Stimulated activated CD8-positive, alpha-beta memory T cell treated with anti-CD3 and anti-CD28 coated beads, Interleukin-12 subunit alpha, Interleukin-12 subunit beta, amount 100 ng/mL, for 24 hours (primary cell): ENCODE measurements at regions not wholly inside any gene's neighbourhood (a gene's known extent, or its start where the extent isn't known, plus 50 kb on each side); places are given as distances from the start of the nearest gene placed in this dataset.

Experiments used
- DNase-seq: peaks from one replicate; pipeline ENCODE4 v3.0.0-alpha.2; 2020; ENCODE audit errors: extremely low read depth

DNA sequence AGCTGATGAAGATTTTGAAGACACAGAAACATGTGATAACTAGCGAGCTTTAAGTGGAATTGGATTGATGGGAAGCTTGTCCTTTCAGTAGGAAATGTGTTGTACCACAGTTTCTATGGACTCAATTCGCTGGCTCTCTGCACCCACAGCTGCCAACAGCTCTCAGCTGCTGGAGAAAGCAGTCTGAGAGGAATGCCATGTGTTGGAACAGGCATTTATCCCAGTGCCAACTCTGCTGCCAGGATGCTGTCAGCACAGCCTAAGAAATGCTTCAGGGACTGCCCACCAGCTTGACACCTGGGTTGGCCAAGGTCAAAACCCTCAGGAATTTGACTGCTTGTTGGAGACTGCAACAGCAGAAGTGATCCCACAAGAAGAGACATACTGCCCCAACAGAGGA is 193.0 kb upstream of the THSD7B start:
- no peak for DNase-seq

DNA sequence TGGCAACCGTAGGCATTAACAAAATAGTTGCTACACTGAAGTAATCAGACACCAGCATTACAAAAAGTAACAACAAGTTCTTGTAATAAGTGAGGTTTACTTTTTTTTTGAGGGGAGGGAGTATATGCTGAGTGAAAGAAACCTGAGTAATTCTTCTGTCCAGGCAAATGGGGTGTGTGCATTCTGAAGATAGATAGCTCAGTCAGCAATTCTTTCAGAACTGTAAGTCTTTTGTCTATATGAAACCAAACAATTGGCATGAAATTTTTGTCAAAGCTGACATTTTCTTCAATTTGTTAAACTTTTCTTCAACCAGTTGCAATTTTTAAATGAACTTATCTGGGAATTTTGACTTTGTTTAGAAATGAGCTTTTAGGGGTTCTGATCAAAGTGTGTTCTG is 208.1 kb upstream of the THSD7B start:
- no peak for DNase-seq

DNA sequence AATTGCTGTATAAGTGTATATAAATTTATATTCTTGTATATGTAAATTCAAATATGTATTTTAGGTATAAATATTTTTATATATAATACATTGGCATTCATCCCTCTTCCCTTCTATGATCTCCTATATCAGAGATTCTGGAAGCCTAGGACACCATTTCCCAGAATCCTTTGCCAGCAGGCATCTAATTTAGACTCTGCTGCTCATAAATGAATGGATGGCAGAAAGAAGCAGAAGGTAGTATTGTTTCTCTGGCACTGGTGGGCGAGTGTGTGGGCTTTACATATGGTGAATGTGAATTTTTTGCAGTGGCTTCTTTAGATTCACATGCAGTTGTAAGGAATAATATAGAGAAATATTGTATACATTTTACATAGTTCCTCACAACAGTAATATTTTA is 215.2 kb upstream of the THSD7B start:
- DNase-seq = no peak

DNA sequence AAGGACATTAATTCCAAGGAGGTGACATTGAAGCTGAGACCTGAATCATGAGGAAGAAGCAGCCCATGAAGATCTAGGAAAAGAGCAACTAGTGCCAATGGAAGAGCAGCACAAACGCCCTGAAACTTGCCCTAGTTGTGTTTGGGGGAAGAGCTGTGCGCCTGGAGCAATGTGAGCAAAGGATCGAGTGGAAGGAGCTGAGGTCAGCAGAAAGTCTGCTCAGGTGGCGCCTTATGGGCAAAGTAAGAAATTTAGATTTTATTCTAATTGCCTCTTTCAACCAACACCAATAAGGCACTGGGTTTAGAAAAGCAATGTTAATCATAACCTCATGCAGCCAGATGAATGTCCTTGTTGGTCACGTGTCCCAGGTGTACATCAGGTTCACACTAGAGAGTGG is 226.0 kb upstream of the THSD7B start:
- DNase-seq = no peak

DNA sequence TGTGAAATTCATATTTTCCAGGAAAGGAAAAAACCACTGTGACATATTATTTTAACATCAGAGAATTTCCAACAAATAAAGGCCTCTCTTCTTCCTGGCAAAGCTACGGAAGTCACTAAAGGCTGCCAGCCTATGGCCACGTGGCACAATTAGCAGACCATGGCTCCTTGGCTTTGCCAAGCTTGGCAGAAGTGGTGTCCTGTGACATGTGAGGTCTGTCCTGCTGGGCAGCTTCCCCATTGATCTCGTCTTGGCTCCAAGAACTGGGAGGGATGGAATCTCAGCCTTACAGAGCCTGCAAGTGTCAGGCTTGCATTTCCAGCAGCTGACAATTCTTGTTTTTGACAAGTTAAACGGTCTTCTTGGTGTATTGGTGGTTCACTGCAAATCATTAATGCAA is 226.9 kb upstream of the THSD7B start:
- DNase-seq = no peak

DNA sequence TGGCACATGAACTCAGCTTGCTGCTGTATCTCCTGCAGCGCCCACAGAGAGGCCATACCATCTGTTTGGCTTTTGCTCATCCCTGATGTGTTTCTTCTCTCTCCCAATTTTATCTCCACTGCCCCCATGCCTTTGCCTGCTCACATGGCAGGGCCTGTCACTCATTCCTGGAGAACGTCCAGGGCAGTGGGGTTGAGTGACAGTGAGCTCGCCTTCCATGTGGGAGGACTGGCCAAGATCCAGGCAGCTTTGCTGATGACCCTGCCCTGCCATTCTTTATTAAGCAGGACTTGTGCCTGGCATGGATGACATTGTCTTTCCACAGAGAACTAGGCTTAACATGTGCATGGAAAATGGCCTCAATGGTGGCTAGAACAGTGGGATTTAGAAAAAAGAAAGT is 230.5 kb upstream of the THSD7B start:
- DNase-seq = no peak

DNA sequence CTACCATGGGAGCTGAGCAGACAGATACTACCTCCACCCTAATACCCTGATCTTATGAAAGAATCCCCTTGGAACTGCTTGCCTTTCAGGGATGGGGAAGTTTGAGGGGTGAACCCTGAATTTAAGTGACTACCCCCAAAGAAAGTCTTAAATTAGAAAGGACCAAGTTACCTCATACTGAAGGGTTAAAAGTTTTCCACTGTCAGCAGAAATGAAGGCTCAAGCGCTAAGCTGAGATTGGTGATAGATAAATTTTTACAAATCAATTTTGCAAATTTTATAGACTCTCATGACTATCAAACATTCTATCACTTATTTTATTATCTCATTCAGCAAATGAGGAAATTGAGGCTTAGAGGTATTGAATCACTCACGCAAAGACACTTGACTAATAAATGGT is 233.2 kb upstream of the THSD7B start:
- DNase-seq = no peak

DNA sequence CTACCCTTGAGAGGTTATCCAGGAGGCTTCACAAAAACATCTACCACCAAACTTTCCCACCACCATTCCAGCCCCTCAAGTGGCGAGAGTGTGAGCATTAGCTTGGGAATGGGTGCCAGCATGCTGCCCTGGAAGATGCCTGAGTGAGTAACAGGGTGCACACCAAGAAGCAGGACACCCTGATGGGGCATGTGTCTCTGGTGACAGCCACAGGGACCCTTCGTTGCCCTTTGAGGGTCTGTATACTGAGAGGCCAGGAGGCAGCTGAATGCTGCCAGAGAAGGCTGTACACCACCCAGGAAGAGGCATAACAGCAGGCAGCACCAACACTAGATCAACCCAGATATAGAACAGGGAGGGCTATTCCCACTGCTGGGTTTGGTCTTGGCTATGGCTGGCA is 233.6 kb upstream of the THSD7B start:
- DNase-seq = no peak

DNA sequence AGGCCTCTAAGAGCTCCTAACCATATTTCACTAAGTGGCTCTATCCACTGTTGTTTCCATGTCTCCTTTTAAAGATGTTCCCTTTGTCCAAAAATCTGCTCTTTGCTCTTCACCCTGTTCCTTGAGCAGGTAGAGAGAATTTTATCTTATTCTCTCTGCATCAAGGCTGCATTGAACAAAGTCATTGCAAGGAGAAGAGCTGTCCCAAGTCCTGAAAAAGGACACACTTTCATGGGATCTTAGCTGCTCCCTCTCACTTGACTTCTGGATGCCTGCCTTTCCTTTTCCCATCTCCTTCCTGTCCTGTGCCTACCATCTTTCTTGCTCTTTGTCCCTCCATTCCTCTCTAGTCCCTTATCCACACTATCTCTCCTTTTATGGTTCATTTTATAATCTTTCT is 235.2 kb upstream of the THSD7B start:
- no peak for DNase-seq

DNA sequence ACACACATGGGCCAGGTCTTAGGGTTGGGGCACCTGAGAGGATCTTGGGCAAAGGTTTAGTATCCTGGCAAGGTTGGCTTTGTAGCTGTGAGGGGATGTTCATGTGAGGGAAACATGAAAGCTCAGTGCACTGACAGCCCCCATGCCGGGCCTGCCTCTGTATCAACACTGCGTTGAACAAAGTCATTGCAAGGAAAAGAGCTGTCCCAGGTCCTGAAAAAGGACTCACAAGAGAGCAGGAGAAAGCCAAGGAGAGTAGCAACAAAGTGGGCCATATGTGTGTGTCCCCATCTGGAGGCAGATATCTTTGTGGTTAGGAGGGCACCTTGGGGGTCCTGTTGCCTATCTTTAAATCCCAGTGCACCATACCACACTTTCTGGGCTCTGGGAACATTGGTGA is 237.8 kb upstream of the THSD7B start:
- no peak for DNase-seq

DNA sequence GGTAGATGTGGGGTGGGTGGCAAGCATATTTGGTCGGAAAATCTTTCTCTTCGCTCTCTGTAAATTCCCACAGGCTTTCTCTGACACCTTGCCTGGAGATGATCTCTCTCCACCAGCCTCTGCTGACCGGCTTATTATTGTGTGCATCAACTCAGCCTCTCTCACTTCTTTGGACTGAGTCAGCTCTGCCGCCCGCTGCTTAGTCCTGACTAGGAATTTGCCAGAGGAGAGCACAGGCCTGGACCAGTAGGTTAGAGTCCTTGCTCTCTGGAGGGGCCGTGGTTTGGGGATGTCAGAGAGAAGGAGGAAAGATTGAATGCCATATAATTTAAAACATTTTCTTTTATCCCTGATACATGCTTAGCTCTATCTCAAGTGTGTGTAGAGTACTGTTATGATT is 242.6 kb upstream of the THSD7B start:
- DNase-seq = no peak

DNA sequence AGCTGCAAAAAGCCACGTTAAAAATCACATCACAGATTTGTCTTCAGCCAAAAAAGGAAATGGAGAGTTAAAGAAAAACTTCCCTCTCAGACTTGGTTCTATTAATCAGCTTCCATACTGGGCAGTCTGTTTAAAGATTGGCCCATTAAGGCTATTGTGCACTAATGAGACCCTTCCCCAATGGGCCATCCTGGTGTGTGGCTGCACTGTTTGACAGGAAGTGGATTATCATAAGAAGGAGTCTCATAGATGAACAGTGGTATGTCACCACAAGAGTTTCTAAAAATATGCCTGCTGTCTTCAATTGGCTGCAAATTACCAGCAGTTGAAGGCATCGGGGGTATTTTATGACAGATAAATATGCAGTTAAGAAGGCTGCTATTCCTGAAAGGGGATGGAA is 247.6 kb upstream of the THSD7B start:
- no peak for DNase-seq

DNA sequence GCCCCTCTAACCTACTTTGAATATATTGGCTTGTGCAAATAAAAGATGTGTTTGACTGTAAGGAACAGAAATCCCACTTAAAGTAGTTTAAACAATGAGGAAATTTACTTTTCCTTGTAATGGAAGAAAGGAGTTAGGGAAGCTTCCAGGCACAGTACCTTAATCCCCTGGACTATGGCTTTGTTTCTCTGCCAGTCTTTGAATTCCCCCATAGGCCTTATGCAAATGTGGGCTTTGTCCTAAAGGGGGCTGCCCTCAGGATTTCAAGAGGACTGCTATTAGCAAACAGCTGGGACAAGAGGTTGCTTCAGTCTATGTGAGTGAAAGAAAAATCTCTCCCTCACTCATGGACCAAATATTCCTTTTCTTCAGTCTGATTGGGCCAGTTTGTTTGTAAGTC is 255.1 kb upstream of the THSD7B start:
- DNase-seq = no peak

DNA sequence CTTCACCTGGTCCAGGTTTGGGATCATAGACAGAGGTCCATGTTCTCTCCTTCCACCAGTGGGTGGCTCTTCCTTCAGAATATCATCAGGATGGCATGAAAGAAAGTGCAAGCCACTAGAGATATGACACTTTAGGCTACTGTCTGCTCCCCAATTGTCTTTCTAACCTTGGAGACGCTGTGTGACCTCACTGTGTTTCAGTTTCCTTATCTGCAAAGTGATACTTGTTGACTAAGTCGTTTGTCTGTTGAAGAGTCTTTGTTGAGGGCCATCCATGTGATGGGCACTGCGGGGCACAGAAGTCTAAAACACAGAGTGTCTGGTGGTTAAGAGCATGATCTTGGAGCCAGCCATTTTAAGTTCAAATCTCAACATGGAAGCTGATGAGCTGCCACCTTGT is 259.9 kb upstream of the THSD7B start:
- no peak for DNase-seq

DNA sequence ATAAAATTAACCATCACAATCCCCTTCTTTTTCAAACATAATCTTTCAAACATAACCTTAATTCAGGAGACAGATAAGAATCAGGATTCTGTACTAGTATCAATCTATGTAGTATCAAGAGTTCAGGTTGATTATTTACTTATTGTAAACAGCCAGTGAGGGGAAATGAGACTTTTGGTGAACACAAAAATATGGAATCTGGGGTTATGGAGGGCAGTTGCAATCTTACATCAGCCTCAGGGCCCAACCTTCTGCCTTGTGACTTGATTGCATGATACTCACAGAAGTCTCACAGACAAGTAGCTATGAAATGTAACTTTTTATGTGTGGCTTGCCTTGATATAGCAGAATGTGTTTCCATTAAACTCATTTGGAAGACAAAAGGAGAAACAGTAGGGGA is 262.7 kb upstream of the THSD7B start:
- no peak for DNase-seq

DNA sequence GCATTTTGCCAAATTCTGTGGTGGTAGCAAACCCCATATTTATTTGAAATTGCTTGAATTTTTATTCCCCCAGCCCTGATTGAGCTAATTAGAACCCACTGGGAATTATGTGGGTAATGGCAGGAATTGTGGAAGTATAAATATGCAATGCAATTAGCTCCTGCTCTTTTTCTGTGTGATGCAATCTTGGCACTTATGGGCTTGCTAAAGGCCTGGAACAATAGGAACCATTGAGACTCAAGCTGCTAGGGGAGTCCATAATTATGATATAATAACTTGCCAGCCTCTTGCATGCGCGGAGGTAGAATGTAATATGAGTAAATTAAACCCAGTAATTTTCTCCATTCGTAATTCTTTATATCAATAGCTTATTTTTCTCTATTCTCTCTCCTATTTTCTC is 267.6 kb upstream of the THSD7B start:
- DNase-seq = no peak

DNA sequence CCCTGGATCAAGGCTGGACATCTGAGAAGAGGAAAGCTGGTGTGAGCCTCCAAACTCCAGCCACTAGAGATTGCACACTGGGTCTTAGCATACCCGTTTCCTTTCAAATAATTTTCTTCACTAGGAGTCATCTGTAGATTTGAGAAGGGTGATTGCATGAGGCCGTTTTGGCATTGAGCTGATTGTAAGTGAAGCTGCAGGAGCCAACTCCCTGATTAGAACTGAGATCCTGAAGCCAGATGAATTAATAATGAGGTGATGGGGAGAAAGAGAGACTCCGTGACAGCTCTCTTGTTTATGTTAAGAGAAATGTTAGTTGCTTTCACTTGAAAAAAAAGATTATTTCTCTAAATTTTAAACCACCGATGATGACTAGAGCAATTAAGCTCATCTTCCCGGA is 268.4 kb upstream of the THSD7B start:
- no peak for DNase-seq

DNA sequence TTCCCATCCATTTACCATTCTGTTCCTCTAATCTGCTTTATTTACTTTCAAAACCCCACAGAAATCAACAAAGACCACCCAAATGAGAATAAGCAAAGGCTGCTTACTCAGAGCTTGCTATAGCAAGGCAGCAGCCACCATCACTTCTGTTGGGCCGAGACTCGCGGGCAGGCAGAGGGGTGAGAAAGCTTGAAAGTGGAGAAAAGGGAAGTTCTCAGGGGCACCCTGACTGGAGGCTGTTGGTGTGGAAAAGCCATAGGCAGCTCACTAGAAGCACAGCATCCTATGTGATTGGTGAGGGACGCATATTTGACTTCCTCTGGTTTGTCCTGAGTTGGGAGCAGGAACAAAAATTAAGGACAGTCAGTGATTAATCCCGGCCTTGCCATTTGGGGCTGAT is 269.7 kb upstream of the THSD7B start:
- DNase-seq = no peak

DNA sequence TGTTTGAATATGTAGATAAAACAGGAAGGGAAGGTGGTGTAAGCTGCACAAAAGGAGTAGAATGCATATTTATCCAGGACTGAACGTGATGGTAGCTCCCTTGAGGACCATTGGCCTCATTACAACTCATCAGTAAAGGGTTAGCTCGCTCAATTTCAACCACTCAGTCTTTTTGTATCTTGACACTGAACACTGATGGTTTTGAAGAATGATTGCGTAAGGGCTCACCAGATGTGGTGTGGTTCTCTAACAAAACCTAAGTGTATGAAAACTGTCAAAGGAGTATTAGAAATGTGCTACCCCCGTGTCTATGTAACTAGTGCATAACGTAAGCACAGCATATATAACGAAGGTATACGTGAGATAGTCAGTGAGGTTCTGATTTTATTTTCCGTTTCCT is 272.4 kb upstream of the THSD7B start:
- no peak for DNase-seq

DNA sequence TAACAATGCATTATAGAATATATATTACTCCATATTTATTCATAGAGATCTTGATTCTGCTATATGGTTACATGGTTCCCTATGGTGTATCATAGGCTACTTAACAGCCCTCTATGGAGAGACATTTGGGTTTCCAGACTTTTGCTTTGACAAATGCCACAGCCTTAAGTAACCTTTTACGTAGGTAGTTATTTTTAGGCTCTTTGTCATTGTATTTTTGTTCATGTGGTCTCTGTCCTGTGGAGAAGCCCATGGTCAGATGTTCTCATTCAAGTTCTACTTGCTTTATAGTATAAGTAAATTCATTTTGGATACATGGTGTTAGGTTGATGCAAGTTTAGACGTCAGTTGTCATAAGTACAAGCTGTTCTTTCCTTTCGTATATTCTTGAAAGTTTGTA is 275.2 kb upstream of the THSD7B start:
- no peak for DNase-seq

DNA sequence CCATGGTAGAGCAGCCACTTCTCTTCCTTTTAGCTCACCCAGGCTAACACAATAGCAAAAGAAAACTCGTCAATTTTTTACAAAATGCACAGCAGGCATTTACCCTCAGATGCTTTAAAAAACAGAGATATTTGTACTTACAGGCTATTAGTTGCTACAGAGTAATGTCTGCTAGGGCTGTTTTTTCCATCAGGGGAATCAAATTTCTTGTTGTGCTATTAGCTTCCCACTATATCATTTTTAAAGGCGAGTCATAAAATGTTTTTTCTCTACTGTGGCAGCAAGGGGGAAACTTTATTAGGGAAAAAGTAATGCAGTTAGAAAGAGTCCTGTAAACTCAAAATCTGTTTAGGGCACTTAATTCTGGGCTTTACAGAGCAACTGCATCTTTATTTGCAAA is 277.9 kb upstream of the THSD7B start:
- DNase-seq = no peak

DNA sequence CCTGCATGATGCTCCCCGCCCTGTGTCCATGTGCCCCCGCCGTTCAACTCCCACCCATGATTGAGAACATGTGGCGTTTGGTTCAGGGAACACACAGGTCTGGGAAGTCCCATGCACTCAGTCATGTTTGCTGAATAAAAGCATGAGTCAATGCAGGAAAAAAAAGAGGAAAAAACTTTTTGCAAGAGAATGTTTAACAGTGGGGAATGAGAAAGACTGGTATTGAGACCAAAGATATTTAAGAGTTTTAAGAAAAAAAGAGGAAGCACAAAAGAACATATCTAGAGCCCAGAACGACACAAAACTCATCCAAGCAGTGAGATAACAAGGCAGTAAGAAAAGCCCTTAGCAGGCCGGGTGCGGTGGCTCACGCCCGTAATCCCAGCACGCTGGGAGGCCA is 279.2 kb upstream of the THSD7B start:
- DNase-seq = no peak

DNA sequence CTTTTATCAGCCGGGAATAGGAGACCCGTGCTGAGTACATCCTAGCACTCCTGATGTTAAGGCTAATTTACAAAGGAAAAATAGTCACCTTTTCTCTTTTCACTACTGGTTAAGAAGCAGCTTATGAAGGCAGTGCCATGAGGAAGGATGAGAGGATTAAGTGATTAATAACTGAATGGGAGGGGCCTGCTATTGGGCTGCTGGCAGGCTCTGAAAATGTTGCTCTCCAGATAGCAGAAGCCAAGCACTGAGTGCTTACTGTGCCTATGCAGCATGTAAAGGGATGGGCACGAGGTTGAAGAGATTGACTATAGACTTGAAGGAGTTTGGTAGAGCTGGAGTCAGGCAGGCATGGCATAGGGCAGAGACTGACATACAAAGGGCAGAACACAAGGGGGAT is 282.4 kb upstream of the THSD7B start:
- DNase-seq = no peak

DNA sequence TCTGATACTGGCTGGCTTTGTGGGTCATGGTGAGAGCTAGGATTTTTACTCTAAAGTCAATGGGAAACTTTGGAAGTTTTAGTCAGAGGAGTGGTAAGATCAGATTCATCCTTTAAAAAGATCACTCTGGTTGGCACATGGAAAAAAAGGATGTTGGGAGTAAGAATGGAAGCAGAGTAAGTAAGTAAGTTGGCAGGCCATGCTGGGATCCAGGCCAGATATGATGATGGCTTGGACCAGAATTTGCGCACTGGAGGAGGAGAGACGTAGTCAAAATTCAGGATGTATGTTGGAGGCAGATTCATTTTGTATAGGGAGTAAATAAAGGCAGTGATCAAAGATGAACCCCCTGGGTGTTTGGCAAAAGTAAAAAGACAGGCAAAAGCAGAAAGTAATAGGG is 283.3 kb upstream of the THSD7B start:
- no peak for DNase-seq

DNA sequence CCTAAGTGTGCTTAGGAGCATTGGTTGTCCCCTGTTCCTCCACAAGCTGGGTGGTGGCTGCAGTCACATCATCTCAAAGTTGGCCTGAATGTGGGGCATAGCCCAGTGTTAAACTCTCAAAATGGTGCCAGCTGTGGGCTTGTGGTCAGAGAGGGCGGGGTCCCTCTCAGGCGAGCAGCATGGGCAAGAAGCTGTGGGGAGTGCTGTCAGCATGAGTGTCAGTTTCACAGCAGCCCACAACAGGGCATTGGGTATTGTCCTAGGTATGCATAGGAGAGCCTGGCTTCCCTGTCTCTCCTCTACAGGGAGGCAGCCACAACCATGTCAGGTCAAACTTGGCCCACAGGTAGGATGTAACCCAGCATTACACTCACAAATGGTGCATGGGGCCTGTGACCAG is 285.6 kb upstream of the THSD7B start:
- no peak for DNase-seq
